ENCODE measurements at regions not wholly inside any gene's neighbourhood (a gene's known extent, or its start where the extent isn't known, plus 50 kb on each side); places are given as distances from the start of the nearest gene placed in this dataset.

DNA sequence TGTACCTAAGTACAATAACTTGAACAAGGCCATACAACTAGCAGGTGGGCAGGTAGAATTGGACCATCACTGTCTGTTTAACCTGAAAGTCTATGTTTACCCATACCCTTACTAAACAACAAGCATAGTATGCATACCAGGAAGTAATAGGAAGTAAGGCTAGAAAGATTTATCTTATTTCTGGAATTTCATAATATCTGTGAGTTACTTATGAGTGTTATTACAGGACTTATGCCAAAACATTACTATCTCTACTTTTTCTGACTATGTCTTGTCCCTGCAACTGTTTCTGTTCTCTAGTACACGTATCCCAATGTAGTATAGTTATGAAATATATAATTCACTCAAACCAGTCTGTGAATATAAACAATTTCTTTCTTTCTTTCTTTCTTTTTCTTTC lies 1400.8 kb upstream of the TENM4 start:
- no peak overlapping the region for H3K27ac ChIP-seq
- H3K4me1 ChIP-seq (replicated peaks in 1 of 2): no peaks in the 10 kb centered on the region
- TF ChIP-seq, protein P1, sequence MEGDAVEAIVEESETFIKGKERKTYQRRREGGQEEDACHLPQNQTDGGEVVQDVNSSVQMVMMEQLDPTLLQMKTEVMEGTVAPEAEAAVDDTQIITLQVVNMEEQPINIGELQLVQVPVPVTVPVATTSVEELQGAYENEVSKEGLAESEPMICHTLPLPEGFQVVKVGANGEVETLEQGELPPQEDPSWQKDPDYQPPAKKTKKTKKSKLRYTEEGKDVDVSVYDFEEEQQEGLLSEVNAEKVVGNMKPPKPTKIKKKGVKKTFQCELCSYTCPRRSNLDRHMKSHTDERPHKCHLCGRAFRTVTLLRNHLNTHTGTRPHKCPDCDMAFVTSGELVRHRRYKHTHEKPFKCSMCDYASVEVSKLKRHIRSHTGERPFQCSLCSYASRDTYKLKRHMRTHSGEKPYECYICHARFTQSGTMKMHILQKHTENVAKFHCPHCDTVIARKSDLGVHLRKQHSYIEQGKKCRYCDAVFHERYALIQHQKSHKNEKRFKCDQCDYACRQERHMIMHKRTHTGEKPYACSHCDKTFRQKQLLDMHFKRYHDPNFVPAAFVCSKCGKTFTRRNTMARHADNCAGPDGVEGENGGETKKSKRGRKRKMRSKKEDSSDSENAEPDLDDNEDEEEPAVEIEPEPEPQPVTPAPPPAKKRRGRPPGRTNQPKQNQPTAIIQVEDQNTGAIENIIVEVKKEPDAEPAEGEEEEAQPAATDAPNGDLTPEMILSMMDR (IDR thresholded peaks at IDR 0.05): no peak
- no peak for TF ChIP-seq POLR2A (IDR thresholded peaks at IDR 0.05)
- no peaks in the 10 kb centered on the region for H3K27me3 ChIP-seq
- no peaks in the 10 kb centered on the region for H3K9me3 ChIP-seq (replicated peaks in 1 of 3)
- 56 to 81% (median 74%) methylated on average over 1 of the region's 1 CpG for WGBS, 4 donors
- no peak overlapping the region for H3K4me3 ChIP-seq
- intact Hi-C loops (cut with DNase I): no loop called here
- no peaks in the 10 kb centered on the region for H3K36me3 ChIP-seq (replicated peaks in 1 of 2)
- DNase-seq: no peak

DNA sequence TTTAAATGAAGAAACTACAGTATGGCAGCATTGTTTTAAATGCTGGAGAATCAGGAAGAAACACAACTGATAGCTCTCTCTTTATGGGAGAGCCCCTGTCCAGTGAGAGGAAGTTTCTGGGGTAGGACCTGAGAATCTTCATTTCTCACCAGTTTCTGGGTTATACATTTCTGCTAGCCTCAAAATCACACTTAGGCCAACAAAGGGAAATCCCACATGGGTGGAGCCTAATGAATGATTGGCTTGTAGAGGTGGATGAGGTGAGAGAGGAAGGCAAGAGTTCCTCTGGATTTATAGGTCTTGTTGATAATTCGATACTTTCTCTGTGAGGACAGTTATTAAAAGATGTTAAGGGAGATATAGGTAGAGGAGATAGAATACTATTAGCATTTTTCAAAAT lies 1397.3 kb upstream of the TENM4 start:
- H3K27ac ChIP-seq: no peak overlapping the region
- intact Hi-C loops (cut with DNase I): no loop called here
- H3K27me3 ChIP-seq: no peaks in the 10 kb centered on the region
- 89 to 95% (median 93%) methylated on average over 1 of the region's 1 CpG for WGBS, 4 donors
- no peaks in the 10 kb centered on the region for H3K36me3 ChIP-seq (replicated peaks in 1 of 2)
- no peak for DNase-seq
- no peaks in the 10 kb centered on the region for H3K9me3 ChIP-seq (replicated peaks in 1 of 3)
- H3K4me1 ChIP-seq (replicated peaks in 1 of 2): no peaks in the 10 kb centered on the region
- no peak overlapping the region for H3K4me3 ChIP-seq
- no peak for TF ChIP-seq POLR2A (IDR thresholded peaks at IDR 0.05)
- TF ChIP-seq, protein P1 (IDR thresholded peaks at IDR 0.05): no peak

DNA sequence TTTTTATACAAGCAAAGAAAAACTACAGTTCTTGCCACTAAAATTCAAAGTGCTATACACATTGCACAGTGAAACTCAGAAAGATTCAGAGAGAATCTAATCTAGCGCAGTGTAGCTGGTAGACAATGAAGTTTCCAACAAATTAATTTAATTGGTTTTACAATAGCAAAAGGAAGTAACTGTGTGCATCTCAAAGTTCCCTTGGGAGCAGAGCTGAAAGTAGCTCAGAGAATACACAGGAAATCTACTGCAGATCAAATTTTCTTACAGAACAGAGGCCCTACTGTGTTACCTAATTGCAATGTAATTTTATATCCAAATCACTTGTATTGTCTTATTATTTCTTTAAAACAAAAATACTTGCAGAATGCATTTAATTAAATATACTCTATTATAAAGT lies 1396.2 kb upstream of the TENM4 start:
- H3K4me1 ChIP-seq (replicated peaks in 1 of 2): no peaks in the 10 kb centered on the region
- no peaks in the 10 kb centered on the region for H3K36me3 ChIP-seq (replicated peaks in 1 of 2)
- no peak for DNase-seq
- no peak overlapping the region for H3K4me3 ChIP-seq
- WGBS, 4 donors: 84 to 86% (median 85%) methylated on average over 1 of the region's 1 CpG
- no peaks in the 10 kb centered on the region for H3K27me3 ChIP-seq
- intact Hi-C loops (cut with DNase I): no loop called here
- H3K9me3 ChIP-seq (replicated peaks in 1 of 3): no peaks in the 10 kb centered on the region
- H3K27ac ChIP-seq: no peak overlapping the region
- TF ChIP-seq, protein P1 (IDR thresholded peaks at IDR 0.05): no peak
- no peak for TF ChIP-seq POLR2A (IDR thresholded peaks at IDR 0.05)

DNA sequence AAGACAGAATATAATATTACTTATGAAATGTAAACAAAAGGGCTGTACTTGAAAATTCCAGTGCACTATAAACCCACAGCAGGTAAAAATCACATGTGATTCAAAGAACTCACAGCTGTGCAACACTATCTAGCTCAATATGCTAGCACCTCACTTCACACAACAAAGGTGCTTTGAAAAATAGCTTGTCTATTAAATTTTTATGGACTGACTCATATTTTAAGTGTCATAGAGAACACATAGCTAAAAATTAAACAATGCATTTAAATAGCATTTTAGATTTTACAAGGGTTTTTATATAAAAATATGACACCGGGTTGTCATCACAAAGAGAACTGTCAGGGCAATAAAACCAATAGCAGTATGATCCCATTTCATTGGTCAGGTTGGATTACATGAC lies 1390.5 kb upstream of the TENM4 start:
- Histone ChIP-seq H3K27me3 (no peaks in the 10 kb centered on the region), H3K27ac (no peak overlapping the region), H3K9me3 (replicated peaks in 1 of 3) (no peaks in the 10 kb centered on the region), H3K36me3 (replicated peaks in 1 of 2) (no peaks in the 10 kb centered on the region), H3K4me3 (no peak overlapping the region), H3K4me1 (replicated peaks in 1 of 2) (no peaks in the 10 kb centered on the region)
- DNase-seq: no peak
- TF ChIP-seq, protein P1 (IDR thresholded peaks at IDR 0.05): no peak
- no peak for TF ChIP-seq POLR2A (IDR thresholded peaks at IDR 0.05)
- WGBS, 4 donors: 86 to 95% (median 92%) methylated on average over 1 of the region's 1 CpG
- intact Hi-C loops (cut with DNase I): no loop called here

Measured in adrenal gland (tissue), 9 donors.